Endothelial cell of umbilical vein (primary cell): ENCODE measurements at regions not wholly inside any gene's neighbourhood (a gene's known extent, or its start where the extent isn't known, plus 50 kb on each side); places are given as distances from the start of the nearest gene placed in this dataset.
"Not testable (repeated sequence)": the region's sequence is repeated elsewhere in the genome, so short reads cannot be mapped to it uniquely, and the experiment has no call there.

ENCODE experiments used
- BruUV-seq: library from RNA; stranded (reverse); fragments of 400-500 nt; replicated peaks from 2 replicates; lab custom pipeline; 2021; lab: Mats Ljungman, UMichigan
- CTCF ChIA-PET: fragments of 300-600, 350-600 bp; sonication (Branson Sonifier 250); formaldehyde crosslinking; loops from one replicate; lab custom pipeline; 2021; ENCODE audit warnings: antibody characterized with exemption, inconsistent platforms; lab: Charles Lee
- POLR2A ChIA-PET: fragments of 300-600, 350-600 bp; sonication (Branson Sonifier 250); formaldehyde crosslinking; loops from one replicate; lab custom pipeline; 2021; ENCODE audit warnings: antibody characterized with exemption, inconsistent platforms; lab: Charles Lee
- DNase-seq: peaks from one replicate; pipeline ENCODE4 v3.0.0-alpha.2; 2011; ENCODE audit warnings: low read depth, low spot score
- FAIRE-seq: peaks from 2 replicates; lab custom pipeline; 2011; peaks lifted over from hg19 to GRCh38; lab: Jason Lieb, UNC
- H2AFZ ChIP-seq: 2 replicates; pipeline ENCODE4 v1.6.0; 2012; ENCODE audit warnings: low read depth, low read length, control low read depth, inconsistent platforms
- H3K27ac ChIP-seq: 2 replicates; pipeline ENCODE4 v1.5.1; 2011; ENCODE audit warnings: low read depth, mild to moderate bottlenecking, control low read depth, low read length, moderate library complexity; ENCODE audit not compliant: insufficient read depth
- H3K27me3 ChIP-seq, 2 experiments: 2 replicates each; pipeline versions ENCODE4 v1.6.0 to v1.6.1; 2011; ENCODE audit warnings: low read length in 2 of 2, mixed read lengths in 1 of 2; ENCODE audit not compliant: control insufficient read depth in 2 of 2, insufficient read depth in 2 of 2
- H3K36me3 ChIP-seq, 2 experiments: 2 replicates in 1 of 2; 3 replicates in 1 of 2; pipeline ENCODE4 v1.5.1; 2011; ENCODE audit warnings: low read length in 2 of 2, mild to moderate bottlenecking in 1 of 2, moderate library complexity in 1 of 2; ENCODE audit not compliant: control insufficient read depth in 2 of 2, insufficient read depth in 2 of 2; ENCODE audit errors: extremely low read depth in 1 of 2
- H3K4me1 ChIP-seq: 3 replicates; pipeline ENCODE4 v1.5.1; 2011; ENCODE audit warnings: mild to moderate bottlenecking, low read length; ENCODE audit not compliant: control insufficient read depth, insufficient read depth; ENCODE audit errors: extremely low read depth
- H3K4me2 ChIP-seq: 2 replicates; pipeline ENCODE4 v1.6.1; 2011; ENCODE audit warnings: low read length, control low read depth, mixed read lengths; ENCODE audit not compliant: insufficient read depth
- H3K4me3 ChIP-seq, 3 experiments: fragments of 200-600 bp in 1 of 3; sonication (generic), shearing (Covaris generic) in 1 of 3; replicated peaks in 1 of 3; 2 replicates each; pipeline ENCODE4 v1.5.1; 2011 to 2016; ENCODE audit warnings: control low read depth in 3 of 3, low read length in 3 of 3, mild to moderate bottlenecking in 2 of 3, inconsistent platforms in 1 of 3, low read depth in 1 of 3, moderate library complexity in 1 of 3; ENCODE audit not compliant: insufficient read depth in 1 of 3
- H3K79me2 ChIP-seq: 2 replicates; pipeline ENCODE4 v1.6.0; 2012; ENCODE audit warnings: low read length, inconsistent platforms; ENCODE audit not compliant: control insufficient read depth, insufficient read depth
- H3K9ac ChIP-seq: replicated peaks from 2 replicates; pipeline ENCODE3; 2011; ENCODE audit warnings: low read length, control low read depth; ENCODE audit not compliant: insufficient read depth; ENCODE audit errors: extremely low read depth
- H3K9me1 ChIP-seq: replicated peaks from 3 replicates; pipeline ENCODE4 v1.6.0; 2011; ENCODE audit warnings: mild to moderate bottlenecking, low read length; ENCODE audit not compliant: control insufficient read depth, insufficient read depth; ENCODE audit errors: extremely low read depth
- H3K9me3 ChIP-seq: replicated peaks from 2 replicates; pipeline ENCODE4 v1.5.1; 2012; ENCODE audit warnings: low read length, inconsistent platforms; ENCODE audit not compliant: control insufficient read depth, insufficient read depth
- H4K20me1 ChIP-seq: replicated peaks from 2 replicates; pipeline ENCODE3; 2011; ENCODE audit warnings: mild to moderate bottlenecking, low read length; ENCODE audit not compliant: control insufficient read depth, insufficient read depth; ENCODE audit errors: extremely low read depth
- FOS ChIP-seq: IDR thresholded peaks from 2 replicates; pipeline ENCODE4 v1.6.1; 2011; ENCODE audit warnings: mild to moderate bottlenecking, low read length, moderate library complexity, borderline replicate concordance; ENCODE audit not compliant: insufficient read depth
- POLR2AphosphoS5 ChIP-seq: IDR thresholded peaks from 2 replicates; pipeline ENCODE4 v1.6.1; 2012; ENCODE audit warnings: low read depth, mild to moderate bottlenecking, control low read depth, low read length, moderate library complexity; ENCODE audit not compliant: insufficient read depth
- dilution Hi-C: fragments of 300-500 bp; cut with MboI; formaldehyde crosslinking; loops from one replicate; pipeline ENCODE4 v1.15.0; 2019; ENCODE audit warnings: low sequenced_read_pairs; ENCODE audit not compliant: extremely low pct_ligation_motif_present
- intact Hi-C: fragments of 100-400 bp; cut with micrococcal nuclease; formaldehyde crosslinking; loops from one replicate; pipeline ENCODE4 v1.10.0; 2022

GRCh38 chr13:58341318-58341717, 709.8 kb downstream of the PCDH17 start:
- TF ChIP-seq POLR2AphosphoS5 = no peak
- Histone ChIP-seq H4K20me1 (no peaks in the 10 kb centered on the region), H3K4me1 (peaks cover 13% of the 10 kb centered on the region), H3K4me2 (no peak overlapping the region), H3K9me3 (no peaks in the 10 kb centered on the region), H3K9ac (no peak overlapping the region), H3K27me3 (no peaks in the 10 kb centered on the region), H2AFZ (no peak overlapping the region), H3K9me1 (no peaks in the 10 kb centered on the region), H3K79me2 (no peaks in the 10 kb centered on the region), H3K27ac (no peak overlapping the region), H3K4me3 (no peak overlapping the region), H3K36me3 (no peaks in the 10 kb centered on the region)
- ChIA-PET POLR2A (no interaction called here), CTCF (no interaction called here)
- no peak for DNase-seq
- FAIRE-seq = no peak
- dilution Hi-C loops = no loop called here
- intact Hi-C loops = no loop called here
- BruUV-seq = no TSS peak

GRCh38 chr13:58343076-58343475, 711.5 kb downstream of the PCDH17 start:
- DNase-seq (peak; percentile 72), FAIRE-seq (peak; percentile 88)
- ChIA-PET CTCF (interaction anchor here (0.9 to 1.3 kb wide), 2 partner anchors 30 to 52 kb away, joined by 3 to 4 read pairs; no protein-coding TSS in a partner anchor), POLR2A (no interaction called here)
- H3K27ac ChIP-seq = no peak overlapping the region
- peaks cover 13% of the 10 kb centered on the region for H3K4me1 ChIP-seq
- H2AFZ ChIP-seq = peak overlapping the region; percentile 93
- intact Hi-C loops (no loop called here), dilution Hi-C loops (no loop called here)
- peak overlapping the region; percentile 12 for H3K4me2 ChIP-seq
- no peak overlapping the region for H3K9ac ChIP-seq
- H3K36me3 ChIP-seq = no peaks in the 10 kb centered on the region
- no peaks in the 10 kb centered on the region for H4K20me1 ChIP-seq
- no peaks in the 10 kb centered on the region for H3K9me3 ChIP-seq
- H3K4me3 ChIP-seq = no peak overlapping the region
- peak; percentile 32 for TF ChIP-seq FOS
- TF ChIP-seq POLR2AphosphoS5 = no peak
- no peaks in the 10 kb centered on the region for H3K79me2 ChIP-seq
- BruUV-seq = no TSS peak
- no peaks in the 10 kb centered on the region for H3K9me1 ChIP-seq
- H3K27me3 ChIP-seq = no peaks in the 10 kb centered on the region

GRCh38 chr13:58352100-58352499, 720.6 kb downstream of the PCDH17 start:
- H3K27me3 ChIP-seq, H3K4me2 ChIP-seq, H3K4me1 ChIP-seq, FAIRE-seq, intact Hi-C loops, H3K27ac ChIP-seq, BruUV-seq, dilution Hi-C loops, H3K79me2 ChIP-seq, DNase-seq, H3K9me1 ChIP-seq, H3K9ac ChIP-seq, H3K36me3 ChIP-seq, POLR2A ChIA-PET, H3K4me3 ChIP-seq, H3K9me3 ChIP-seq, CTCF ChIA-PET, H2AFZ ChIP-seq, H4K20me1 ChIP-seq: not testable (repeated sequence)
